PC-3 (cell line): ENCODE measurements at regions not wholly inside any gene's neighbourhood (a gene's known extent, or its start where the extent isn't known, plus 50 kb on each side); places are given as distances from the start of the nearest gene placed in this dataset.

Source experiments
- ATAC-seq: fragments of 200-7000 bp; cut with Tn5 transposase; 2 replicates; pipeline ENCODE4 v1.9.1; 2020; ENCODE audit warnings: mild to moderate bottlenecking, moderate library complexity
- BruUV-seq: library from RNA; stranded (reverse); fragments of 400-500 nt; replicated peaks from 2 replicates; lab custom pipeline; 2021; lab: Mats Ljungman, UMichigan
- CTCF ChIA-PET: fragments of 300-600 bp; sonication (Branson Sonifier 250); formaldehyde crosslinking; loops from one replicate; lab custom pipeline; 2022; ENCODE audit warnings: antibody characterized with exemption; lab: Charles Lee
- POLR2A ChIA-PET: fragments of 300-600 bp; sonication (Branson Sonifier 250); formaldehyde crosslinking; loops from one replicate; lab custom pipeline; 2022; ENCODE audit warnings: antibody characterized with exemption; ENCODE audit not compliant: unreplicated experiment; lab: Charles Lee
- DNase-seq: peaks from one replicate; pipeline ENCODE4 v3.0.0-alpha.2; 2015
- H2AFZ ChIP-seq: fragments of 300-600 bp; sonication (generic); 2 replicates; pipeline ENCODE4 v1.6.0; 2016; ENCODE audit warnings: antibody characterized with exemption, low read length
- H3F3A ChIP-seq: fragments of 300-600 bp; sonication (generic); one replicate; pipeline ENCODE4 v1.6.0; 2017; ENCODE audit warnings: antibody characterized with exemption, low read length, control low read depth, mild to moderate bottlenecking; ENCODE audit not compliant: unreplicated experiment
- H3K27ac ChIP-seq: fragments of 300-600 bp; sonication (generic); 2 replicates; pipeline ENCODE4 v1.5.1; 2016; ENCODE audit warnings: mild to moderate bottlenecking, low read length
- H3K27me3 ChIP-seq: fragments of 300-600 bp; sonication (generic); 2 replicates; pipeline ENCODE4 v1.6.1; 2016; ENCODE audit warnings: low read length, mixed read lengths
- H3K36me3 ChIP-seq: fragments of 300-600 bp; sonication (generic); 2 replicates; pipeline ENCODE4 v1.6.1; 2016; ENCODE audit warnings: low read depth, mixed run types, low read length, mixed read lengths
- H3K4me1 ChIP-seq: fragments of 300-600 bp; sonication (generic); 2 replicates; pipeline ENCODE4 v1.5.1; 2016; ENCODE audit warnings: low read length; ENCODE audit not compliant: insufficient read depth
- H3K4me2 ChIP-seq: fragments of 300-600 bp; sonication (generic); 2 replicates; pipeline ENCODE4 v1.6.0; 2016; ENCODE audit warnings: low read length
- H3K4me3 ChIP-seq: fragments of 300-600 bp; sonication (generic); 2 replicates; pipeline ENCODE4 v1.5.1; 2016; ENCODE audit warnings: mild to moderate bottlenecking, low read length, mixed read lengths
- H3K79me2 ChIP-seq: fragments of 300-600 bp; sonication (generic); 2 replicates; pipeline ENCODE4 v1.6.1; 2017; ENCODE audit warnings: low read length, mixed read lengths
- H3K9ac ChIP-seq: fragments of 300-600 bp; sonication (generic); 2 replicates; pipeline ENCODE4 v1.6.0; 2016; ENCODE audit warnings: mild to moderate bottlenecking, low read length
- H3K9me2 ChIP-seq: fragments of 300-600 bp; sonication (generic); replicated peaks from 2 replicates; pipeline ENCODE4 v1.6.1; 2016; ENCODE audit warnings: mixed run types, low read length, mixed read lengths
- H3K9me3 ChIP-seq: fragments of 300-600 bp; sonication (generic); 2 replicates; pipeline ENCODE4 v1.6.1; 2016; ENCODE audit warnings: low read length, mixed read lengths
- H4K20me1 ChIP-seq: fragments of 300-600 bp; sonication (generic); 2 replicates; pipeline ENCODE4 v1.6.1; 2016; ENCODE audit warnings: low read length, mixed read lengths
- EZH2 ChIP-seq: fragments of 300-600 bp; sonication (generic); IDR thresholded peaks from one replicate; pipeline ENCODE4 v1.6.1; 2017; ENCODE audit warnings: antibody characterized with exemption, mild to moderate bottlenecking, low read length; ENCODE audit not compliant: unreplicated experiment
- EZH2phosphoT487 ChIP-seq: fragments of 300-600 bp; sonication (generic); IDR thresholded peaks from 2 replicates; pipeline ENCODE4 v1.6.1; 2018; ENCODE audit warnings: mild to moderate bottlenecking, antibody characterized with exemption, low read length, borderline replicate concordance
- intact Hi-C: fragments of 100-400 bp; cut with micrococcal nuclease; formaldehyde crosslinking; loops from 2 replicates; pipeline ENCODE4 v1.9.0; 2023
- TF ChIP-seq, protein P1 (sequence below): fragments of 300-600 bp; sonication (generic); conservative IDR thresholded peaks from 2 replicates; pipeline ENCODE4 v1.5.1; 2017; ENCODE audit warnings: antibody characterized with exemption, low read depth, mild to moderate bottlenecking, low read length

DNA sequence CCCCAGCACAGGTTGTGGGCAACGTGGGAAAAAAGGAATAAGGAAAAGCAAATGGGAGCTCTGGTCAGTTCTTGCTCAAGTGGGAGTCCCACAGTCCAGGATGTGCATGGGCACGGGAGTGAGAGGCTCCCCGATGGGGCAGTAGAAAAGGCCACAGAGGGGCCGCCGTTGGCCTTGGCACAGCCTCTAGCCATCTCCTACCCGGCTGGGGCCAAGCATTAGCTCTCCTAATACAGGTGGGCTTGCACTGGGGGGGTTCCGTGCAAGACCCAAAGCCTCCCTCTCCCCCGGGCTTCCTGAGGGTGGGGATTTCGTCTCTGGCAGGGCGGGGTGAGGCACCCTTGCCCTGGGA is 212.2 kb upstream of the MVB12B start:
- POLR2A ChIA-PET: no interaction called here
- H4K20me1 ChIP-seq: no peaks in the 10 kb centered on the region
- CTCF ChIA-PET: no interaction called here
- H3F3A ChIP-seq: no peaks in the 10 kb centered on the region
- TF ChIP-seq EZH2 (no peak), EZH2phosphoT487 (no peak)
- TF ChIP-seq, protein P1, sequence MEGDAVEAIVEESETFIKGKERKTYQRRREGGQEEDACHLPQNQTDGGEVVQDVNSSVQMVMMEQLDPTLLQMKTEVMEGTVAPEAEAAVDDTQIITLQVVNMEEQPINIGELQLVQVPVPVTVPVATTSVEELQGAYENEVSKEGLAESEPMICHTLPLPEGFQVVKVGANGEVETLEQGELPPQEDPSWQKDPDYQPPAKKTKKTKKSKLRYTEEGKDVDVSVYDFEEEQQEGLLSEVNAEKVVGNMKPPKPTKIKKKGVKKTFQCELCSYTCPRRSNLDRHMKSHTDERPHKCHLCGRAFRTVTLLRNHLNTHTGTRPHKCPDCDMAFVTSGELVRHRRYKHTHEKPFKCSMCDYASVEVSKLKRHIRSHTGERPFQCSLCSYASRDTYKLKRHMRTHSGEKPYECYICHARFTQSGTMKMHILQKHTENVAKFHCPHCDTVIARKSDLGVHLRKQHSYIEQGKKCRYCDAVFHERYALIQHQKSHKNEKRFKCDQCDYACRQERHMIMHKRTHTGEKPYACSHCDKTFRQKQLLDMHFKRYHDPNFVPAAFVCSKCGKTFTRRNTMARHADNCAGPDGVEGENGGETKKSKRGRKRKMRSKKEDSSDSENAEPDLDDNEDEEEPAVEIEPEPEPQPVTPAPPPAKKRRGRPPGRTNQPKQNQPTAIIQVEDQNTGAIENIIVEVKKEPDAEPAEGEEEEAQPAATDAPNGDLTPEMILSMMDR: no peak
- no peaks in the 10 kb centered on the region for H3K36me3 ChIP-seq
- no peaks in the 10 kb centered on the region for H3K9me2 ChIP-seq
- no peaks in the 10 kb centered on the region for H3K9me3 ChIP-seq
- H3K4me3 ChIP-seq: no peak overlapping the region
- H3K4me2 ChIP-seq: no peak overlapping the region
- intact Hi-C loops: no loop called here
- H2AFZ ChIP-seq: no peak overlapping the region
- no peak overlapping the region for H3K27ac ChIP-seq
- H3K9ac ChIP-seq: no peak overlapping the region
- DNase-seq (no peak), ATAC-seq (no peak)
- BruUV-seq: no TSS peak
- no peaks in the 10 kb centered on the region for H3K4me1 ChIP-seq
- H3K27me3 ChIP-seq: peaks cover 35% of the 10 kb centered on the region
- no peaks in the 10 kb centered on the region for H3K79me2 ChIP-seq

DNA sequence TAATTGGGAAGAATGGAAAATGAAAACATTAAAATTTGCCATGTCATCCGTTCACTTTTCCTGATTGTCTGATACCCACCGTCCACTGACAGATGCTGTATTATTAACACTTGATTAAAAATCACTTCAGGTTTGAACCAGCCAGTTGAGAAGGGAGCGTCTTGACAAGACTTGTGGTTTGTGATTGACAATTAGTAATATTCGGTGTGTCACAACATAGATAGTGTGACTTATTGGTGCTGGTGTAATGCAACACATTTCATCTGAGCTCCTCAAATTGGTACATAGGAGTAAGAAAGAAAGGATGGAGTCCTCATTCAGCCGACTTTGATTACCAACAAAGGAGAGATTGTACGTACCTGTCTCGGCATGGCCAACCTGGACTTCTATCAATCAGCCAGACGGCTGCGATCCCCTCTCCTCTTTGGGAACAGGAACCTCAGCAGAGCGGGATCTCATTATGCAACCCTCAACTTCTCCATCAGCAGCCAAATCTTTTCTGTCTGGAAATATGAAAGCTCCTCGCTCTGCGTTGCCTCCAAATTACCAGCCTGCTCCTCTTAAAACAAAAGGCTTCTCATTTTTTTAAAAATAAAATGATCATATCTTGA is 211.7 kb upstream of the MVB12B start:
- TF ChIP-seq EZH2 (no peak), EZH2phosphoT487 (no peak)
- TF ChIP-seq, protein P1: no peak
- no peaks in the 10 kb centered on the region for H3K9me2 ChIP-seq
- no peaks in the 10 kb centered on the region for H3K79me2 ChIP-seq
- peaks cover 35% of the 10 kb centered on the region for H3K27me3 ChIP-seq
- no peaks in the 10 kb centered on the region for H3K36me3 ChIP-seq
- BruUV-seq: no TSS peak
- ATAC-seq (no peak), DNase-seq (no peak)
- H3F3A ChIP-seq: no peaks in the 10 kb centered on the region
- H3K9ac ChIP-seq: no peak overlapping the region
- CTCF ChIA-PET: interaction anchor here (0.7 kb wide), 1 partner anchor 576 kb away, joined by 6 read pairs; no protein-coding TSS in a partner anchor
- H3K27ac ChIP-seq: no peak overlapping the region
- no peaks in the 10 kb centered on the region for H3K9me3 ChIP-seq
- no peak overlapping the region for H3K4me3 ChIP-seq
- no peaks in the 10 kb centered on the region for H3K4me1 ChIP-seq
- no peaks in the 10 kb centered on the region for H4K20me1 ChIP-seq
- intact Hi-C loops: no loop called here
- POLR2A ChIA-PET: no interaction called here
- no peak overlapping the region for H2AFZ ChIP-seq
- H3K4me2 ChIP-seq: no peak overlapping the region

DNA sequence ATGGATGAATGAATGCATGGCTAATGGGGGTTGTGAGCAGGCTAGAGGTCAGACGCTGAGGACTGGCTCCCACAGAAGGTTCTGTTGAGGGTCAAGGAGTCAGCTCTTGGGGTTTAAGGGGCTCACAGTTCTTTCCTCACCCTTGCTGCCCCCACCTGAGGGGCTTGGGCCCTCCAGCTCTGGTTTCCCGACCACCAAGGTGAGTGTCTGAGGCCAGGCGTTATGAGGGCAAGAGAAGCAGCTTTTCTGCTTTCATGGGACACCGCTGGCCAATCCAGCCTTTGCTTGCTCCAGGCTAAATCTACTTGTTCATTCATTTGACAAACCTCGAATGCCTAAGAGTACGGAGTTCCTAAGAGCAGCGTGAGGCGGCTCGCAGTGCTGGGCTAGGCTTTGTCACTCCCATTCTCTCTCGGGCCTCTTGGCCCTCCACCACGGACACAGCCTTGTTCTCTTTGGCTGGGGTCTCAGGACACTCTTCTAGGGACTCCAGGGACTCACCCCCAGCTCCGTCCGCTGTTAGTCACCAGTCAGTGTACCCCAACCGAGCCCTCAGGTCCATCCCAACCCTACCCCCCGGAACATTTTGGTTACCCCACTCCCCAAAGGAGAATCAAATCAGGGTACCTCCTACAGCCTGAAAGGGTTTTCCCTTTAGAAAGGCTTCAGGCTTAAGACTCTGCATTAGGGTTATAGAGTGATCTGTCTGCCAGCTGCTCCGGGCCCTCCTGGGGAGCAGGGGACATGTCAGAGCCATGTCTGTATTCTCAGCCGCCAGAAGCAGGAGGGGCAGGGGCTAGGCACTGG is 210.1 kb upstream of the MVB12B start:
- ATAC-seq: no peak
- TF ChIP-seq EZH2phosphoT487 (no peak), EZH2 (no peak)
- TF ChIP-seq, protein P1: no peak
- H3K36me3 ChIP-seq: no peaks in the 10 kb centered on the region
- H3F3A ChIP-seq: no peaks in the 10 kb centered on the region
- no peaks in the 10 kb centered on the region for H4K20me1 ChIP-seq
- no peak overlapping the region for H3K9ac ChIP-seq
- no TSS peak for BruUV-seq
- H3K9me3 ChIP-seq: no peaks in the 10 kb centered on the region
- intact Hi-C loops: no loop called here
- peaks cover 35% of the 10 kb centered on the region for H3K27me3 ChIP-seq
- ChIA-PET CTCF (no interaction called here), POLR2A (no interaction called here)
- no peak overlapping the region for H3K4me3 ChIP-seq
- no peak for DNase-seq
- no peak overlapping the region for H2AFZ ChIP-seq
- no peak overlapping the region for H3K4me2 ChIP-seq
- H3K4me1 ChIP-seq: 0 out of 2 replicates have a peak, but pooled peaks cover 4% of the 10 kb centered on the region
- no peak overlapping the region for H3K27ac ChIP-seq
- H3K9me2 ChIP-seq: no peaks in the 10 kb centered on the region
- no peaks in the 10 kb centered on the region for H3K79me2 ChIP-seq
